LNCAP (cell line): ENCODE measurements at regions not wholly inside any gene's neighbourhood (a gene's known extent, or its start where the extent isn't known, plus 50 kb on each side); places are given as distances from the start of the nearest gene placed in this dataset.

Experiments used
- CTCF ChIP-seq: fragments of 450-650 bp; IDR thresholded peaks from 2 replicates; pipeline ENCODE4 v1.5.1; 2017; ENCODE audit warnings: mild to moderate bottlenecking

GRCh38 chr3:34575776-34576175, 777.3 kb downstream of the PDCD6IP start:
- no peak for TF ChIP-seq CTCF

- no peak; the same call in 1 of the 2 replicates for TF ChIP-seq CTCF
These were observed 783.6 kb downstream of the PDCD6IP start for GRCh38 chr3:34582055-34582454.

- TF ChIP-seq CTCF: no peak
These were observed 785.0 kb downstream of the PDCD6IP start for GRCh38 chr3:34583451-34583850.

GRCh38 chr3:34584971-34585370, 786.5 kb downstream of the PDCD6IP start:
- TF ChIP-seq CTCF: no peak

GRCh38 chr3:34599595-34599994, 801.2 kb downstream of the PDCD6IP start:
- TF ChIP-seq CTCF: no peak

- TF ChIP-seq CTCF: peak; percentile 22; the same call in 1 of the 2 replicates
These were observed 821.6 kb downstream of the PDCD6IP start for GRCh38 chr3:34619990-34620389.

- no peak for TF ChIP-seq CTCF
These were observed 828.3 kb downstream of the PDCD6IP start for GRCh38 chr3:34626699-34627098.

- TF ChIP-seq CTCF: no peak
These were observed 836.5 kb downstream of the PDCD6IP start for GRCh38 chr3:34634939-34635338.
